K562 (cell line): ENCODE measurements at regions not wholly inside any gene's neighbourhood (a gene's known extent, or its start where the extent isn't known, plus 50 kb on each side); places are given as distances from the start of the nearest gene placed in this dataset.

ENCODE experiments used
- CTCF ChIP-seq, 3 experiments: IDR thresholded peaks in 2 of 3; conservative IDR thresholded peaks in 1 of 3; 2 replicates each; pipeline ENCODE4 v1.5.1; 2011 to 2012; ENCODE audit warnings: low read length in 3 of 3, mild to moderate bottlenecking in 3 of 3, control low read depth in 2 of 3, improper control_type of control experiment in 1 of 3, inconsistent platforms in 1 of 3, low read depth in 1 of 3, mixed read lengths in 1 of 3, moderate library complexity in 1 of 3; ENCODE audit not compliant: insufficient read depth in 2 of 3
- SAP30 ChIP-seq: fragments of 200-600 bp; sonication (generic); IDR thresholded peaks from 2 replicates; pipeline ENCODE4 v1.6.1; 2012; ENCODE audit warnings: borderline replicate concordance, low read depth, mild to moderate bottlenecking, moderate library complexity, low read length, control low read depth, inconsistent platforms; ENCODE audit not compliant: insufficient read depth, poor library complexity, severe bottlenecking
- TAF1 ChIP-seq: IDR thresholded peaks from 2 replicates; pipeline ENCODE4 v1.6.1; 2011; ENCODE audit warnings: mild to moderate bottlenecking, low read length, moderate library complexity; ENCODE audit not compliant: insufficient read depth, control insufficient read depth, severe bottlenecking; ENCODE audit errors: extremely low read depth

DNA sequence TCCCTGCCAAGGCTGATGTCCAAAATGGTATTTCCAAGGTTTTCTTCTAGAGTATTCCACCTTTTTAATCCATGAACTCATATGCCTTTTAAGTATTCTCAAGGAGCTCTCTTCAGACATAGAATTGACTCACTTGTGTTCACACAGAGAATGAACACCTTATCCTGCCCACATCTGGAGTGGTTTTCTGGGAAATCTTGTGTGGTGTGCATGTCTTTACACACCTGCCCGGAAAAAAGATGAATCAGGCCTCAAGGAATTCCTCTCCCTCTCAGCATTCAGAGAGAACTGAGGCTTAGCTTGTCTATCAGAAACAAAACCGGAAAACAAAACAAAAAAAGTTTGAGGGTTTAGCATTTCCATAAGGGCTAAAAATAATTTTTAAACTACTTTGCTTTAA lies 148.8 kb downstream of the TFAP2A start:
- TF ChIP-seq SAP30 (no peak), CTCF (IDR thresholded peaks at IDR 0.05 in 2 of 3, conservative IDR thresholded peaks at IDR 0.05 in 1 of 3; ENCODE audit: insufficient read depth in 2 of 3, low read depth in 1 of 3, low read length in 3 of 3) (no peak), TAF1 (no peak)
